ENCODE measurements at regions not wholly inside any gene's neighbourhood (a gene's known extent, or its start where the extent isn't known, plus 50 kb on each side); places are given as distances from the start of the nearest gene placed in this dataset.

- no peak overlapping the region for H3K4me3 ChIP-seq
- intact Hi-C loops (cut with DNase I; ENCODE audit: low total_unique reads) = no loop called here
- TF ChIP-seq, protein P1, sequence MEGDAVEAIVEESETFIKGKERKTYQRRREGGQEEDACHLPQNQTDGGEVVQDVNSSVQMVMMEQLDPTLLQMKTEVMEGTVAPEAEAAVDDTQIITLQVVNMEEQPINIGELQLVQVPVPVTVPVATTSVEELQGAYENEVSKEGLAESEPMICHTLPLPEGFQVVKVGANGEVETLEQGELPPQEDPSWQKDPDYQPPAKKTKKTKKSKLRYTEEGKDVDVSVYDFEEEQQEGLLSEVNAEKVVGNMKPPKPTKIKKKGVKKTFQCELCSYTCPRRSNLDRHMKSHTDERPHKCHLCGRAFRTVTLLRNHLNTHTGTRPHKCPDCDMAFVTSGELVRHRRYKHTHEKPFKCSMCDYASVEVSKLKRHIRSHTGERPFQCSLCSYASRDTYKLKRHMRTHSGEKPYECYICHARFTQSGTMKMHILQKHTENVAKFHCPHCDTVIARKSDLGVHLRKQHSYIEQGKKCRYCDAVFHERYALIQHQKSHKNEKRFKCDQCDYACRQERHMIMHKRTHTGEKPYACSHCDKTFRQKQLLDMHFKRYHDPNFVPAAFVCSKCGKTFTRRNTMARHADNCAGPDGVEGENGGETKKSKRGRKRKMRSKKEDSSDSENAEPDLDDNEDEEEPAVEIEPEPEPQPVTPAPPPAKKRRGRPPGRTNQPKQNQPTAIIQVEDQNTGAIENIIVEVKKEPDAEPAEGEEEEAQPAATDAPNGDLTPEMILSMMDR (IDR thresholded peaks at IDR 0.05 in 8 of 11, conservative IDR thresholded peaks at IDR 0.05 in 3 of 11) = no peak
- TF ChIP-seq POLR2AphosphoS5 (IDR thresholded peaks at IDR 0.05) (no peak), POLR2A (IDR thresholded peaks at IDR 0.05) (no peak)
- WGBS, 5 donors = 37 to 57% (median 43%) methylated on average over 3 of the region's 3 CpGs
- H3K36me3 ChIP-seq = no peaks in the 10 kb centered on the region
- no peak overlapping the region for H3K27ac ChIP-seq
- no peaks in the 10 kb centered on the region for H3K4me1 ChIP-seq
- H3K27me3 ChIP-seq (replicated peaks in 1 of 7) = peaks cover 0 to 7% (median 0%) of the 10 kb centered on the region in 7 donors
- no peak for DNase-seq
- no peaks in the 10 kb centered on the region for H3K9me3 ChIP-seq
Observed at GRCh38 chr2:18123577-18123976, 245.1 kb downstream of the KCNS3 start.

DNA sequence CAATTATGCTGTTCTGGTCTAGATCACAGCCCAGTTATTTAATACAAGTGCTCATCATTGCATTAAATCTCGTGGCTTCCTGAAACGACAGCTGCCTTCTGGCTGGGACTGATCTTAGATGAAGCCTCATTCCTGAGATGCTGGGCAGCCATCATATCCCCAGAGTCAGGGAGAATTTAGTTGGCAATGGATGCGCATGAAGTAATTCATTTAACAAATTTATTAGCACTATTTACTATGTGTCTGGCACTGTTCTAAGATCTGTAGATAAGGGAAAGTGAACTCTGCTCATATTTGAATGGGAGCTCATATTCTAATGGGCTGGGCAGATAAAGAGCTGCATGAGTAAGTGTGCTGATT, 244.7 kb downstream of the KCNS3 start:
- Histone ChIP-seq H3K9me3 (no peaks in the 10 kb centered on the region), H3K27me3 (replicated peaks in 1 of 7) (peaks cover 0 to 7% (median 0%) of the 10 kb centered on the region in 7 donors), H3K4me3 (no peak overlapping the region), H3K27ac (no peak overlapping the region), H3K4me1 (no peaks in the 10 kb centered on the region), H3K36me3 (no peaks in the 10 kb centered on the region)
- no peak for TF ChIP-seq POLR2AphosphoS5 (IDR thresholded peaks at IDR 0.05)
- TF ChIP-seq POLR2A (IDR thresholded peaks at IDR 0.05) = no peak
- TF ChIP-seq, protein P1 (IDR thresholded peaks at IDR 0.05 in 8 of 11, conservative IDR thresholded peaks at IDR 0.05 in 3 of 11) = no peak
- no peak for DNase-seq
- 53 to 70% (median 62%) methylated on average over 3 of the region's 3 CpGs for WGBS, 5 donors
- intact Hi-C loops (cut with DNase I; ENCODE audit: low total_unique reads) = no loop called here

DNA sequence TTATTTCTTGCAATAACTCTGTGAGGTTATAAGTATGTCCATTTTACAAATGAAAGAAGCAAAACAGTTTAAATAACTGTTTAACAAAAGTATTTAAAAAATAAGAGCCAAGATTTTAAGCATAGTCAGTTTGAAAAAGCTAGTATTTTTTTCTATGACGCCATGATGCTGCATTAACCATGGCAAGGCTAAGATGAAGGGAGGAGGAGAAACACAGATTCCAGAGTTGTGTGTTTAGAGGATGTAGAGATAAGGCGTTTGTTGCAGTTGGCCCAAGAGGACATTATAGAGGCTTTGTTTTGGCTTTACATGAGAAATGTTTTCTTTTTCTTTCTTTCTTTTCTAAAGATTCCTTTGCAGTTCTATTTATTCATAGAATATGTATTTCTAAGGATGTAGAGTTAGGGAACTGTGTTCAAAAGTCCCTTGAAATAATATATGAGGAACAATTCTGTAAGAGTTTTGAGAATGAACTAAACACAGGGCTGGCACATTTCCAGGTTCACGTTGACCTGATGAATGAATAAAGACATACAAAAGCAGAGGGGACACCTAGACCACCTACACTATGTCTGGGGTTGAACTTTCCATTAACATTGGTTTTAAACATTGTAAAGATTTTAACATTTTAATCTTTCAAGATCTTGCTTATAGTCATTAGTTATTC, 244.2 kb downstream of the KCNS3 start:
- 55 to 68% (median 68%) methylated on average over 3 of the region's 3 CpGs for WGBS, 5 donors
- intact Hi-C loops (cut with DNase I; ENCODE audit: low total_unique reads) = no loop called here
- no peaks in the 10 kb centered on the region for H3K36me3 ChIP-seq
- H3K27me3 ChIP-seq (replicated peaks in 1 of 7) = peaks cover 0 to 7% (median 0%) of the 10 kb centered on the region in 7 donors
- H3K9me3 ChIP-seq = no peaks in the 10 kb centered on the region
- no peak overlapping the region for H3K27ac ChIP-seq
- no peaks in the 10 kb centered on the region for H3K4me1 ChIP-seq
- DNase-seq = no peak
- H3K4me3 ChIP-seq = no peak overlapping the region
- TF ChIP-seq POLR2AphosphoS5 (IDR thresholded peaks at IDR 0.05) (no peak), POLR2A (IDR thresholded peaks at IDR 0.05) (no peak)
- TF ChIP-seq, protein P1 (IDR thresholded peaks at IDR 0.05 in 8 of 11, conservative IDR thresholded peaks at IDR 0.05 in 3 of 11) = no peak

DNA sequence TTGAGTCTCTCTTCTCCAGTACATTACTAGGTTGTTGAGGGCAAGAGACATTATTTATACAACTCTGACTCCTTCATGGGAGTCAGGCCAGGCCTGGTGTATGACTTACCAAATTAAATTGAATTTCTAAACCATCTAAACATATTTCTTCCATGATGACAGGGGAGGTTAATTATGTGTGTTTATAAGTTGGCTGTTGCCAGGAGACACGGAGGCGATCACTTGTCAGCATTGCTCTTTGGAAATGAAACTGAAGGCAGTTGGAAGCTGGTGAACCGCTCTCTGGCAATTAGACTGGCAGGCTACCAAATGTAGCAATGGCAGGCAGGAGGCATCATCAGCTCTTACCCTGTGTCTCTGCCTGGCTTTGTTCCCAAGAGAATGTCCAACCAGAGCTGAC, 241.4 kb downstream of the KCNS3 start:
- intact Hi-C loops (cut with DNase I; ENCODE audit: low total_unique reads) = no loop called here
- Histone ChIP-seq H3K27me3 (replicated peaks in 1 of 7) (peaks cover 0 to 7% (median 0%) of the 10 kb centered on the region in 7 donors), H3K4me3 (no peak overlapping the region), H3K9me3 (peaks cover 0 to 8% (median 0%) of the 10 kb centered on the region in 8 donors), H3K27ac (no peak overlapping the region), H3K36me3 (no peaks in the 10 kb centered on the region), H3K4me1 (no peaks in the 10 kb centered on the region)
- TF ChIP-seq POLR2A (IDR thresholded peaks at IDR 0.05) (no peak), POLR2AphosphoS5 (IDR thresholded peaks at IDR 0.05) (no peak)
- TF ChIP-seq, protein P1 (IDR thresholded peaks at IDR 0.05 in 8 of 11, conservative IDR thresholded peaks at IDR 0.05 in 3 of 11) = no peak
- 78 to 89% (median 82%) methylated on average over 3 of the region's 3 CpGs for WGBS, 5 donors
- DNase-seq = no peak

Measured in spleen (tissue), 11 donors.